NT2/D1 (cell line): ENCODE measurements at regions not wholly inside any gene's neighbourhood (a gene's known extent, or its start where the extent isn't known, plus 50 kb on each side); places are given as distances from the start of the nearest gene placed in this dataset.
A peak's percentile ranks its signal among the peaks of the same experiment; 100 is the strongest.

Experiments used
- DNase-seq: peaks from one replicate; pipeline ENCODE4 v3.0.0-alpha.2; 2011; ENCODE audit warnings: low read depth, low spot score
- H3K27me3 ChIP-seq: 2 replicates; pipeline ENCODE4 v1.6.0; 2011; ENCODE audit warnings: mild to moderate bottlenecking; ENCODE audit not compliant: insufficient read length, insufficient read depth
- H3K36me3 ChIP-seq: 2 replicates; pipeline ENCODE4 v1.6.1; 2011; ENCODE audit warnings: mild to moderate bottlenecking, low read length, mixed read lengths; ENCODE audit not compliant: insufficient read depth, insufficient read length
- H3K4me1 ChIP-seq: 2 replicates; pipeline ENCODE4 v1.5.1; 2011; ENCODE audit not compliant: insufficient read depth, insufficient read length
- H3K4me3 ChIP-seq: 2 replicates; pipeline ENCODE4 v1.5.1; 2011; ENCODE audit warnings: low read depth; ENCODE audit not compliant: insufficient read length
- H3K9ac ChIP-seq: 2 replicates; pipeline ENCODE4 v1.6.0; 2011; ENCODE audit warnings: low read depth; ENCODE audit not compliant: insufficient read length
- H3K9me3 ChIP-seq: 2 replicates; pipeline ENCODE4 v1.5.1; 2011; ENCODE audit warnings: mild to moderate bottlenecking, low read length; ENCODE audit not compliant: insufficient read depth
- SUZ12 ChIP-seq: IDR thresholded peaks from 2 replicates; pipeline ENCODE4 v1.6.1; 2011; ENCODE audit not compliant: insufficient read length, insufficient read depth; ENCODE audit errors: extremely low read depth
- YY1 ChIP-seq: IDR thresholded peaks from 2 replicates; pipeline ENCODE4 v1.6.1; 2011; ENCODE audit not compliant: insufficient read length, insufficient read depth
- ZNF274 ChIP-seq: IDR thresholded peaks from 2 replicates; pipeline ENCODE4 v1.6.1; 2011; ENCODE audit warnings: mild to moderate bottlenecking, low read depth, low read length

- peak; percentile 16 for DNase-seq
- H3K9me3 ChIP-seq = no peaks in the 10 kb centered on the region
- peaks cover 6% of the 10 kb centered on the region for H3K4me1 ChIP-seq
- no peaks in the 10 kb centered on the region for H3K36me3 ChIP-seq
- H3K27me3 ChIP-seq = no peaks in the 10 kb centered on the region
- H3K9ac ChIP-seq = no peak overlapping the region
- TF ChIP-seq ZNF274 (no peak), SUZ12 (no peak), YY1 (no peak)
- H3K4me3 ChIP-seq = no peak overlapping the region
Measured at GRCh38 chr5:2207416-2208238, 324.9 kb upstream of the IRX4 start.

GRCh38 chr5:2207109-2207399, 324.3 kb upstream of the IRX4 start:
- peaks cover 6% of the 10 kb centered on the region for H3K4me1 ChIP-seq
- H3K9ac ChIP-seq = no peak overlapping the region
- no peaks in the 10 kb centered on the region for H3K27me3 ChIP-seq
- TF ChIP-seq YY1 (no peak), ZNF274 (no peak), SUZ12 (no peak)
- H3K4me3 ChIP-seq = no peak overlapping the region
- no peaks in the 10 kb centered on the region for H3K9me3 ChIP-seq
- DNase-seq = no peak
- H3K36me3 ChIP-seq = no peaks in the 10 kb centered on the region

- H3K27me3 ChIP-seq = no peaks in the 10 kb centered on the region
- H3K9me3 ChIP-seq = no peaks in the 10 kb centered on the region
- H3K4me1 ChIP-seq = peaks cover 6% of the 10 kb centered on the region
- H3K4me3 ChIP-seq = no peak overlapping the region
- no peak for TF ChIP-seq YY1
- TF ChIP-seq ZNF274 = no peak
- no peak for TF ChIP-seq SUZ12
- peak; percentile 6 for DNase-seq
- no peaks in the 10 kb centered on the region for H3K36me3 ChIP-seq
- no peak overlapping the region for H3K9ac ChIP-seq
Measured at GRCh38 chr5:2206293-2207108, 323.8 kb upstream of the IRX4 start.

- no peak for DNase-seq
- no peaks in the 10 kb centered on the region for H3K27me3 ChIP-seq
- H3K9ac ChIP-seq = no peak overlapping the region
- H3K36me3 ChIP-seq = no peaks in the 10 kb centered on the region
- no peak overlapping the region for H3K4me3 ChIP-seq
- TF ChIP-seq YY1 (no peak), ZNF274 (no peak), SUZ12 (no peak)
- no peaks in the 10 kb centered on the region for H3K9me3 ChIP-seq
- peaks cover 6% of the 10 kb centered on the region for H3K4me1 ChIP-seq
Measured at GRCh38 chr5:2205596-2206226, 323.0 kb upstream of the IRX4 start.

GRCh38 chr5:2205185-2205585, 322.5 kb upstream of the IRX4 start:
- Histone ChIP-seq H3K27me3 (no peaks in the 10 kb centered on the region), H3K36me3 (no peaks in the 10 kb centered on the region), H3K4me1 (peaks cover 6% of the 10 kb centered on the region), H3K9me3 (no peaks in the 10 kb centered on the region), H3K9ac (no peak overlapping the region), H3K4me3 (no peak overlapping the region)
- TF ChIP-seq SUZ12 = no peak
- no peak for TF ChIP-seq ZNF274
- no peak for TF ChIP-seq YY1
- DNase-seq = no peak

GRCh38 chr5:2204366-2205184, 321.9 kb upstream of the IRX4 start:
- H3K27me3 ChIP-seq = no peaks in the 10 kb centered on the region
- no peaks in the 10 kb centered on the region for H3K9me3 ChIP-seq
- TF ChIP-seq YY1 = no peak
- TF ChIP-seq SUZ12 = no peak
- TF ChIP-seq ZNF274 = no peak
- H3K9ac ChIP-seq = no peak overlapping the region
- peaks cover 6% of the 10 kb centered on the region for H3K4me1 ChIP-seq
- H3K4me3 ChIP-seq = no peak overlapping the region
- DNase-seq = no peak
- H3K36me3 ChIP-seq = no peaks in the 10 kb centered on the region

- peak; percentile 22 for DNase-seq
- Histone ChIP-seq H3K4me1 (peaks cover 6% of the 10 kb centered on the region), H3K27me3 (no peaks in the 10 kb centered on the region), H3K9ac (no peak overlapping the region), H3K4me3 (no peak overlapping the region), H3K36me3 (no peaks in the 10 kb centered on the region), H3K9me3 (no peaks in the 10 kb centered on the region)
- TF ChIP-seq ZNF274 (no peak), SUZ12 (no peak), YY1 (no peak)
Measured at GRCh38 chr5:2203774-2204173, 321.0 kb upstream of the IRX4 start.
